H1 (cell line): ENCODE measurements at regions not wholly inside any gene's neighbourhood (a gene's known extent, or its start where the extent isn't known, plus 50 kb on each side); places are given as distances from the start of the nearest gene placed in this dataset.

Experiments used
- ATF2 ChIP-seq: IDR thresholded peaks from 2 replicates; pipeline ENCODE4 v1.6.1; 2012; ENCODE audit warnings: low read length, inconsistent platforms
- MAFK ChIP-seq: IDR thresholded peaks from 2 replicates; pipeline ENCODE4 v1.6.1; 2012; ENCODE audit warnings: low read depth, mild to moderate bottlenecking, improper control_type of control experiment, low read length
- SP2 ChIP-seq: IDR thresholded peaks from 2 replicates; pipeline ENCODE4 v1.6.1; 2012; ENCODE audit warnings: mild to moderate bottlenecking, low read length, inconsistent platforms
- SUZ12 ChIP-seq: fragments of 200-600 bp; sonication (generic); IDR thresholded peaks from 2 replicates; pipeline ENCODE4 v1.6.1; 2012; ENCODE audit warnings: mild to moderate bottlenecking, inconsistent platforms, low read length, moderate library complexity, mixed read lengths

- no peak for TF ChIP-seq SP2
- TF ChIP-seq MAFK: no peak
- no peak for TF ChIP-seq ATF2
- no peak for TF ChIP-seq SUZ12
- TF ChIP-seq, all 59 proteins: peak for 0
These were observed 643.2 kb upstream of the RAB6C start (continued) for GRCh38 chr2:129336276-129336675.
